ENCODE measurements at regions not wholly inside any gene's neighbourhood (a gene's known extent, or its start where the extent isn't known, plus 50 kb on each side); places are given as distances from the start of the nearest gene placed in this dataset.

- TF ChIP-seq POLR2AphosphoS5 (IDR thresholded peaks at IDR 0.05) (no peak), CTCF (IDR thresholded peaks at IDR 0.05) (no peak), EP300 (IDR thresholded peaks at IDR 0.05) (no peak)
These were observed 752.4 kb upstream of the SEMA6A start for GRCh38 chr5:117326997-117327396.
